GM12864 (cell line): ENCODE measurements at regions not wholly inside any gene's neighbourhood (a gene's known extent, or its start where the extent isn't known, plus 50 kb on each side); places are given as distances from the start of the nearest gene placed in this dataset.
"Not testable (repeated sequence)": the region's sequence is repeated elsewhere in the genome, so short reads cannot be mapped to it uniquely, and the experiment has no call there.

Experiments used
- DNase-seq: peaks from one replicate; pipeline ENCODE4 v3.0.0-alpha.2; 2011; ENCODE audit warnings: low read depth
- H3K4me3 ChIP-seq: 2 replicates; pipeline ENCODE4 v1.5.1; 2011; ENCODE audit warnings: mild to moderate bottlenecking, low read depth, low read length, control low read depth
- TF ChIP-seq, protein P1 (sequence below): IDR thresholded peaks from 2 replicates; pipeline ENCODE4 v1.5.1; 2011; ENCODE audit warnings: low read depth, mild to moderate bottlenecking, moderate library complexity, low read length, control low read depth, inconsistent platforms; ENCODE audit errors: missing control alignments

DNA sequence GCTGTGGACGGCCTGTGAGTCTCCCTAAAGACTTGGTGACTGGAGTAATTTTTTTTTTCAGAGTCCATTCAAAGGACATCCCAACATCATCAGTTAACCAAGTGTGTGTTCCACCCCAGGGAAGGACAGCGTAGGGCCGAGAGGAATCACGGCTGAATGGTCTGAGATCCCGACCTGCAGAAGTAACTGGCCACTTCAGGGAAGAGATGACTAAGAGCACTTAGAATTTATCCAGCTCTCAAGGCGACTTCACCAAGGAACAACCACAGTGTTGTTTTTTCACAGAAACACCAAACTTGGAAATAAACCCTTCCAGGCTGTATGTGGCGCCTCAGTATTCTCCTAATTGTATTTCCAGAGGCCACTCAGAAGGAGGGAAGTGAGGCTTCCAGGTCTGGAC, 231.6 kb downstream of the FNDC1 start:
- TF ChIP-seq, protein P1, sequence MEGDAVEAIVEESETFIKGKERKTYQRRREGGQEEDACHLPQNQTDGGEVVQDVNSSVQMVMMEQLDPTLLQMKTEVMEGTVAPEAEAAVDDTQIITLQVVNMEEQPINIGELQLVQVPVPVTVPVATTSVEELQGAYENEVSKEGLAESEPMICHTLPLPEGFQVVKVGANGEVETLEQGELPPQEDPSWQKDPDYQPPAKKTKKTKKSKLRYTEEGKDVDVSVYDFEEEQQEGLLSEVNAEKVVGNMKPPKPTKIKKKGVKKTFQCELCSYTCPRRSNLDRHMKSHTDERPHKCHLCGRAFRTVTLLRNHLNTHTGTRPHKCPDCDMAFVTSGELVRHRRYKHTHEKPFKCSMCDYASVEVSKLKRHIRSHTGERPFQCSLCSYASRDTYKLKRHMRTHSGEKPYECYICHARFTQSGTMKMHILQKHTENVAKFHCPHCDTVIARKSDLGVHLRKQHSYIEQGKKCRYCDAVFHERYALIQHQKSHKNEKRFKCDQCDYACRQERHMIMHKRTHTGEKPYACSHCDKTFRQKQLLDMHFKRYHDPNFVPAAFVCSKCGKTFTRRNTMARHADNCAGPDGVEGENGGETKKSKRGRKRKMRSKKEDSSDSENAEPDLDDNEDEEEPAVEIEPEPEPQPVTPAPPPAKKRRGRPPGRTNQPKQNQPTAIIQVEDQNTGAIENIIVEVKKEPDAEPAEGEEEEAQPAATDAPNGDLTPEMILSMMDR: no peak
- no peak for DNase-seq
- no peak overlapping the region for H3K4me3 ChIP-seq

- no peak for DNase-seq
- TF ChIP-seq, protein P1: no peak
- H3K4me3 ChIP-seq: no peak overlapping the region
Observed at GRCh38 chr6:159399751-159400221, 230.6 kb downstream of the FNDC1 start.

DNA sequence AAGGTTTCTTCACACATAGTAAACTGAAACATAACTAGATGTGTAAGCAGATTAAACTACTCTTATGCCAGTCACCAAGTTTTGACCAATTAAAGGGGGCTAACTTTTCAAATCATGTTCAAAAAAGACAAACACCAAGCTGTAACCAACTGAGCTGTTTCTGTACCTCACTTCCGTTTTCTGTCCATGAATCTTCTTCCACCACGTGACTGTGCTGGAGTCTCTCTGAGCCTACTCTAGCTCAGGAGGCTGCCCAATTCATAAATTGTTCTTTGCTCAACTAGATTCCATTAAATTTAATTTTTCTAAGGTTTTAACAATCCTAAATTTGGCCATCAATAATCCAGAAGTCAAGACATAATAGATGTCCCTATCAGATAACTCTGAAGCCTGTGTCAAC, 229.4 kb downstream of the FNDC1 start:
- TF ChIP-seq, protein P1: no peak
- DNase-seq: no peak
- no peak overlapping the region for H3K4me3 ChIP-seq

DNA sequence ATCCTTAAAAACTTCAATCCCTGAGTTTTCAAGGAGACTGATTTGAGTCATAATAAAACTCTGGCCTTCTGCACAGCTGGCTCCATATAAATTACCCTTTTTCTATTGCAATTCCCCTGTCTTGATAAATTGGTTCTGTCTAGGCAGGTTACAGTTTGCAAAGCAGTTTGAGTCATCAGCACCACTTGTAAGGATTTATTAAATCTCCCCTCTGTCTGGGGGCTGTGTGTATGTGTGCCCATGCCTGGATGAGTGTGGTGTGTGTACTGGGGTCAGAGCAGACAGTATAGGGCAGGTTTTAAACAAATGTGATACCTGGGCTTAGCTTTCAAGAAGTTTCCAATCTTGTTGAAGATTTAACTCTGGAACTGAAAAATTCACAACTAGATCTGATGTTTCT, 228.6 kb downstream of the FNDC1 start:
- DNase-seq: no peak
- TF ChIP-seq, protein P1: no peak
- H3K4me3 ChIP-seq: no peak overlapping the region

DNA sequence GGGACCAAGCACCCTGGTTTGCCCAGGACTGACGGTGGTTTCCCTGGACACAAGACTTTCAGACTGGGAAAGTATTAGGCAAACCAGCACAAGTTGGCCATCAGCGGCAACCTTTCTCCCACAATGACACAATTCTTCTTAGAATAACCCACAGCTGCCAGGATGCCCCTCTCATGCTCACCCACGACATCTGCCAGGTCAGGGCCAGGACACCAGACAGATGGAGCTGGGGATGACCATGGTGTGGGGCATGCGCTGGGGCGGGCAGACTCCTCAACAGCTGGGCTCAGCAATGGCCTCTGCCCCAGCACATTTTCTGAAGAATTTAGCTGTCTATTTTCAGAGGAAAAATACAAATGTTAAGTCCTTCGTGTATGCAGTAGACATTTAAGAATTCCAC, 226.4 kb downstream of the FNDC1 start:
- TF ChIP-seq, protein P1: no peak
- H3K4me3 ChIP-seq: no peak overlapping the region
- DNase-seq: no peak

GRCh38 chr6:159392695-159393094, 223.5 kb downstream of the FNDC1 start:
- not testable (repeated sequence) for H3K4me3 ChIP-seq, DNase-seq

DNA sequence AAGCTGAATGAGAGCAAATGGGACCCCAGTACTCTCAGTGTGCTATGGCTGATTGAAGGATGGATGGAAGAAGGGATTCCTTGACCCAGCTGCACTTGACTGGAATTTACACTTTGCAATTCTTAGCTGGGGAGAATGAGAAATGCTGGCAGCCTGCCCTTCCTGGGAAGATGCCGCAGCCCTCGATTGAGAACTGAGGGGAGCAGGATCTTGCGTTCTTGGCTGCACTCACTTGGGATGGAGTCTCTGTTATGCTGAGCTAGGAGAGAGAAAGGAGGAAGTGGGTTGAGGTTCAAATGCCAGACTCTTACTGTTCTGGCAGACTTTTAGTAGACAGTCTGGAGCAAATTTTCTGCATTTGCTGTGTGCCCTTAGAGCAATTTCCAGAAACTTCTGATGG, 221.2 kb downstream of the FNDC1 start:
- no peak for DNase-seq
- TF ChIP-seq, protein P1: no peak
- H3K4me3 ChIP-seq: no peak overlapping the region

GRCh38 chr6:159389695-159390094, 220.5 kb downstream of the FNDC1 start:
- DNase-seq: no peak
- H3K4me3 ChIP-seq: no peak overlapping the region
- TF ChIP-seq, protein P1: no peak
